ENCODE measurements at regions not wholly inside any gene's neighbourhood (a gene's known extent, or its start where the extent isn't known, plus 50 kb on each side); places are given as distances from the start of the nearest gene placed in this dataset.

DNA sequence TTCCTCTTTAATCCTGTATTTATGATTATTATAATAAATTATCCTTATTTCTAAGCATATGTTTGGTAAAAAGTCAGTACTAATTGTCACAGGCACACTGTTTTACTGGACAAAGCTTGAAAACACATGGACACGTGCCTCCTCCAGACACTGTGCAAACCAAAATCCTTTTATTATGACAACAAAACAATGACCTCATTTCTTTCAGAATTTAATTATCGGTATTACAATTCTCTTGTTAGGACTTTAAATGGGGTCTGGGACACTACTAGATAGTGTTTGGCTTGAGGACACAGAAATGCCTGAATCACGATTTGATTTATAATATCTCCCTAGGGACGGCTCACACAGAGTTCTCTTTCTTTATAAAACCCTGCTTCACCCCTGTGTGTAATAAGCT, 107.3 kb upstream of the IGSF10 start:
- peaks cover 0 to 5% of the 10 kb centered on the region in 2 donors for H3K4me1 ChIP-seq
- TF ChIP-seq, protein P1, sequence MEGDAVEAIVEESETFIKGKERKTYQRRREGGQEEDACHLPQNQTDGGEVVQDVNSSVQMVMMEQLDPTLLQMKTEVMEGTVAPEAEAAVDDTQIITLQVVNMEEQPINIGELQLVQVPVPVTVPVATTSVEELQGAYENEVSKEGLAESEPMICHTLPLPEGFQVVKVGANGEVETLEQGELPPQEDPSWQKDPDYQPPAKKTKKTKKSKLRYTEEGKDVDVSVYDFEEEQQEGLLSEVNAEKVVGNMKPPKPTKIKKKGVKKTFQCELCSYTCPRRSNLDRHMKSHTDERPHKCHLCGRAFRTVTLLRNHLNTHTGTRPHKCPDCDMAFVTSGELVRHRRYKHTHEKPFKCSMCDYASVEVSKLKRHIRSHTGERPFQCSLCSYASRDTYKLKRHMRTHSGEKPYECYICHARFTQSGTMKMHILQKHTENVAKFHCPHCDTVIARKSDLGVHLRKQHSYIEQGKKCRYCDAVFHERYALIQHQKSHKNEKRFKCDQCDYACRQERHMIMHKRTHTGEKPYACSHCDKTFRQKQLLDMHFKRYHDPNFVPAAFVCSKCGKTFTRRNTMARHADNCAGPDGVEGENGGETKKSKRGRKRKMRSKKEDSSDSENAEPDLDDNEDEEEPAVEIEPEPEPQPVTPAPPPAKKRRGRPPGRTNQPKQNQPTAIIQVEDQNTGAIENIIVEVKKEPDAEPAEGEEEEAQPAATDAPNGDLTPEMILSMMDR (IDR thresholded peaks at IDR 0.05) = no peak
- H3K4me3 ChIP-seq = no peak overlapping the region
- no peaks in the 10 kb centered on the region for H3K9me3 ChIP-seq
- no peak overlapping the region for H3K27ac ChIP-seq
- H3K36me3 ChIP-seq = no peaks in the 10 kb centered on the region
- H3K27me3 ChIP-seq = no peaks in the 10 kb centered on the region
- no peak for DNase-seq (ENCODE audit: low spot score)

DNA sequence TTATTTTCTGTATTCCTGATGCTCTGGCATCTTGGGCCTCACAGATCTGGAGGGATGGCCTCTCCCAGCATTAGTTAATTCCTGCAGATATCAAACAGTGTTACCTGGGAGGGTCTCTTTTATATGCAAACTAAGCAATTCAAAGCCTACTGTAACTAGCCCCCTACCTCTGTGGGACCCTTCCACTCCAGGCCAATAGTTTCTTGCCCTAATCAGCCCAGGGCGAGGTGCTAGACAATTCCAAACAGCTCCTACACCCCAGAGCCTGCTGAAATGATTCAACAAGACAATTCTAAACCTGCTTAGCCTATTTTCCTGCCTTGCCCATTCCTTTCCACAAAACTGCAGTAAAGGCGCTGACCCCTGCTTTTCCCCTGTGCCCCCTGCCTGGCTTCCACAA, 106.6 kb upstream of the IGSF10 start:
- peaks cover 0 to 5% of the 10 kb centered on the region in 2 donors for H3K4me1 ChIP-seq
- no peaks in the 10 kb centered on the region for H3K27me3 ChIP-seq
- TF ChIP-seq, protein P1 (IDR thresholded peaks at IDR 0.05) = no peak
- H3K9me3 ChIP-seq = no peaks in the 10 kb centered on the region
- H3K36me3 ChIP-seq = no peaks in the 10 kb centered on the region
- no peak for DNase-seq (ENCODE audit: low spot score)
- no peak overlapping the region for H3K4me3 ChIP-seq
- H3K27ac ChIP-seq = no peak overlapping the region

DNA sequence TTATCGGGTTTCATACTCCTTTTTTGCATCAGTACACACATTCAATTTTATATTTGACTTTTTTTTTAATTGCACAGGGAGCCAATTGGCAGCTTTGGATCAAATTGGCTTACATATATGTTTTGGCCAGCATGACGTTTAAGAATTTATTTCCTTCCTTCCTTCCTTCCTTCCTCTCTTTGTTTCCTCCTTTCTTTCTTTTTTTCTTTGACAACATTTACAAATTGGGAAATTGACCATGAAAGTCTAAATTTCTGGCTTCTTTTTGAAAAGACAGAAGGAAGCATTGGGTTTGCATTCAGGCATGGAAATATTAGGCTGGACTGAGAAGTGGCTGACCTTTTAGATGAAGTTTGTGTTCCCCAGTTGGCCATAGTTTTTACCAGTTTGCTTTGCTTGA, 103.4 kb upstream of the IGSF10 start:
- Histone ChIP-seq H3K4me1 (peaks cover 0 to 5% of the 10 kb centered on the region in 2 donors), H3K27ac (no peak overlapping the region), H3K27me3 (no peaks in the 10 kb centered on the region), H3K36me3 (no peaks in the 10 kb centered on the region), H3K9me3 (no peaks in the 10 kb centered on the region), H3K4me3 (no peak overlapping the region)
- no peak for DNase-seq (ENCODE audit: low spot score)
- TF ChIP-seq, protein P1 (IDR thresholded peaks at IDR 0.05) = no peak

DNA sequence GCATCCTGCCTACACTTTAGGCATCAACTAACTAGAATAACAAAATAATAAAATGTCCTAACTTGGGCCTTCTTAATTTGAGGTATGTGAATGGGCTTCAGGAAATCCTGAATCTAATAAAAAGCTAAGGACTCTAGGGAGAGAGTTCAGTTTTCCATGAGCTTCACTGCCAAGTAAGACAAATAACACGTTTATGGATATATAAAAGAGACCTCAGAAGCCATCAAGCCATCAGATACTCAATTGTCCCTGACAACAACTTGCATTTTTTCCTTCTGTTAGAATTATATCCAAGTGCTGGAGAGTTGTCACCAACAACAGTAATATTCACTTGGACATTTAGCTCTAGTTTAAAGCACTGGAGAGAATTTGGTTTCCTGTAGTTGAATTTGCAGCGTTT, 102.4 kb upstream of the IGSF10 start:
- Histone ChIP-seq H3K27me3 (no peaks in the 10 kb centered on the region), H3K9me3 (no peaks in the 10 kb centered on the region), H3K36me3 (no peaks in the 10 kb centered on the region), H3K4me1 (peaks cover 0 to 1% of the 10 kb centered on the region in 2 donors), H3K27ac (no peak overlapping the region), H3K4me3 (no peak overlapping the region)
- no peak for DNase-seq (ENCODE audit: low spot score)
- TF ChIP-seq, protein P1 (IDR thresholded peaks at IDR 0.05) = no peak

DNA sequence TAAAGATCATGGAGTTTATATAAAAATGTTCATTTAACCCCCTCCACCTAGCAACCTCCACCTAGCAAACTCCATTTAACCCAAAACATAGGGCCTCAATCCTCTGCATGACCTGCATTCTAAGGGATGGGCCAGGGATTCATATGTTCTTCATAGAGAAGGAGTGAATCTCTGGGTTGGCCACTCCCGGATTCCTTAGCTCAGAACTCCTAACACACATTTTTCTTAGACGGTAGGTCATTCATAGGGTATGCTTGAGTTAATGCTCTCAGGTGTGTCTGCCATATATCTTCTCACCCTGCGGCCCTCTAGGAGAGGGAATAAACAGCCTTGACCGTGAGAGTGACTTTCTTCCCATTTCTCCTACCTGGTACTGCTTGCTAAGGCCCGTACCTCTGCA, 102.0 kb upstream of the IGSF10 start:
- H3K27ac ChIP-seq = no peak overlapping the region
- no peaks in the 10 kb centered on the region for H3K36me3 ChIP-seq
- no peaks in the 10 kb centered on the region for H3K9me3 ChIP-seq
- no peak for DNase-seq (ENCODE audit: low spot score)
- TF ChIP-seq, protein P1 (IDR thresholded peaks at IDR 0.05) = no peak
- H3K27me3 ChIP-seq = no peaks in the 10 kb centered on the region
- H3K4me3 ChIP-seq = no peak overlapping the region
- no peaks in the 10 kb centered on the region for H3K4me1 ChIP-seq

DNA sequence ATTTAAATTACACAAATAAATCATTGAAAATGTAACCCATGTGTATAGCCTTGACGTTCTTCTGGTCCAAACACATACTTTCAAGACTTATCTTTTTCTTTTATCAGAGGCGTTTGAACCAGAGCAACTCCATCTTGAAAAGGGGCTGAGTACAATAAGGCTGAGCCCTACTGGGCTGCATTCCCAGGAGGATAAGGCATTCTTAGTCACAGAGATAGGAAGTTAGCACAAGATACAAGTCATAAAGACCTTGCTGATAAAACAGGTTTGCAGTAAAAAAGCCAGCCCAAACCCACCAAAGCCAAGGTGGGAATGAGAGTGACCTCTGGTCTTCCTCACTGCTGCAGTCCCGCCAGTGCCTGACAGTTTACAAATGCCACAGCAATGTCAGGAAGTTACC, 101.0 kb upstream of the IGSF10 start:
- Histone ChIP-seq H3K4me3 (no peak overlapping the region), H3K27me3 (no peaks in the 10 kb centered on the region), H3K27ac (no peak overlapping the region), H3K4me1 (no peaks in the 10 kb centered on the region), H3K9me3 (no peaks in the 10 kb centered on the region), H3K36me3 (no peaks in the 10 kb centered on the region)
- TF ChIP-seq, protein P1 (IDR thresholded peaks at IDR 0.05) = no peak
- DNase-seq (ENCODE audit: low spot score) = no peak
